Fibroblast of peridontal ligament (primary cell): ENCODE measurements at regions not wholly inside any gene's neighbourhood (a gene's known extent, or its start where the extent isn't known, plus 50 kb on each side); places are given as distances from the start of the nearest gene placed in this dataset.
A peak's percentile ranks its signal among the peaks of the same experiment; 100 is the strongest.

Experiments
- DNase-seq: peaks from one replicate; pipeline ENCODE4 v3.0.0-alpha.2; 2010; ENCODE audit errors: extremely low read depth

GRCh38 chr13:65057986-65058385 is 2172.2 kb downstream of the PCDH9 start:
- no peak for DNase-seq

- DNase-seq = no peak
These were observed 2175.9 kb downstream of the PCDH9 start for GRCh38 chr13:65054277-65054676.

GRCh38 chr13:65036999-65037398 is 2193.1 kb downstream of the PCDH9 start:
- no peak for DNase-seq

DNA sequence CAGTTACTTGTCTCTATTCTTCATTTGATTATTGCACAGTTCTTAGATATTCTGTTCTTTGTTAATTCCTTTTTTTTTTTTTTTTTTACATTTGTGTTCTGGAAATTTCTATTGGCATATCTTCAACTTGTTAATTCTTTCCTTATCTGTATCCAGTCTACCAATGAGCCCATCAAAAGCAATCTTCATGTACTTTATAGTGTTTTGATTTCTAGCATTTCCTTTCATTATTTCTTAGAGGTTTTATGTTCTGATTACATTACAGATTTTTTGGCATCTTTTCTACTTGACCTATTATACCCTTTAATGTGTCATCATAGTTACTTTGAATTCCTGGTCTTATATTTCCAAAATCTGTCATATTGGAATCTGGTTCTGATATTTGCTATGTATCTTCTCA is 2194.8 kb downstream of the PCDH9 start:
- no peak for DNase-seq

GRCh38 chr13:65034266-65034665 is 2195.9 kb downstream of the PCDH9 start:
- no peak for DNase-seq

- DNase-seq = no peak
These were observed 2197.3 kb downstream of the PCDH9 start for GRCh38 chr13:65032825-65033224.

DNA sequence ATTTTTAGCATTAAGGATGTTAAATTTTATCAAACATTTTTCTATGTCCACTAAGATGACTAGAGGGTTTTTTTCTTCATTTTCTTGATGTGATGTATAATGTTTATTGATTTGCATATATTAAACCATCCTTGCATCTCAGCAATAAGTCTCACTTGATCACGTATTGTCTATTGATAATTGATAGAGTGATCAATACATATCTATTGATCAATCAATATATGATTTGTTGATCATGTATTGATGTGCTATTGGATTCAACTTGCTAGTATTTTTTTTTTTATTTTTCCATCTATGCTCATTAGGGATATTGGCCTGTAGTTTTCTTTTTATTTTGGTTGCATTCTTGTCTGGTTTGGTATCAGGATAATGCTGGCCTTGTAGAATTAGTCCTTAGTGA is 2202.0 kb downstream of the PCDH9 start:
- no peak for DNase-seq

DNA sequence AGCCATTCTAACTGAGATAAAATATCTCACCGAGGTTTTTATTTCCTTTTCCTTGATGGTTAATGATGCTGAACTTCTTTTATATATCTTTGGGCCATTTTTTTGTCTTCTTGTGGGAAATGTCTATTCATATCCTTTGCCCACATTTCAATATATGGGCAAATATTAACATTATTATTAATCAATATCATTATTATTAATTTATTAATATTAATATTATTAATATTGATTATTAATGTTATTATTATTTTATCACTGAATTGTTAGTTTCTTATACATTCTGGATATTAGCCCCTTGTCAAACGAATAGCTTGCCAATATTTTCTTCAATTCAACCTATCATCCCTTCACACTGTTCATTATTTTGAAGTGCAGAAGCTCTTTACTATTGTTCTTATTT is 2203.6 kb downstream of the PCDH9 start:
- no peak for DNase-seq

DNA sequence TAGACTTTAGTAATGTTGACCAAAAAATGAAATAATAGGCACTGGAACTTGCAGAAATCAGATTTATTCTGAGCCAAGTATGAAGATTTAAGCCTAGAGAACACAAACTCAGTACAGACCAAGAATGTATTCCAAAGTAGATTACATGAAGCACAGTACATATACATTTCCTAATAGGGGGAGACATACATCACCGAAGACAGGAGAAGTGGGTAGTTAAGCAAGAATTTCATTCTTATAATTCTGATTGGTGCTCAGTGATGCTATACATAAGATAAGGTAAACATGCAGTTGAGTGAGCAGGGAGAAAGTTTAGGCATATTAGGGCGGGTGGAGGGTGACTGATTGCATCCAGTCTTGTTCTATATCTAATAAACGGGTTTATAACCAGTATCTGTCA is 2218.8 kb downstream of the PCDH9 start:
- no peak for DNase-seq

DNA sequence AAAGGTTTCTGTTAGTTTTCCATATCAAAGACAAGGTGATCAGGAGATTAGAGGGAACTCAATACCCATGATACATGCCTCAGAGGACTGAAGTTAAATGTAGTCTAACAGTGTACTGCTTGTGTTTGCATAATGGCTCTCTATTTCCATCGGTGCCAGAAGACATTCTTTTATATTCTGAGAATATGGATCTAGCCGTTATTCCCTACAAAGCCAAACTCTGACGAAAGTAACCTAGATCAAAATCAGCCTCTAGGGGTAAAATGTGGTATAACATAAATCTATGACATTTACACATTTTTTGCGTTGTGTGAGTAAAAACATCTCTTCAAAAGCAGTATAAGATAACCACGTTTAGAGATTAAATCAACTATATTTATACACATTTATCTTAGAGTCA is 2232.7 kb downstream of the PCDH9 start:
- no peak for DNase-seq

GRCh38 chr13:64993514-64994164 is 2236.5 kb downstream of the PCDH9 start:
- no peak for DNase-seq

DNA sequence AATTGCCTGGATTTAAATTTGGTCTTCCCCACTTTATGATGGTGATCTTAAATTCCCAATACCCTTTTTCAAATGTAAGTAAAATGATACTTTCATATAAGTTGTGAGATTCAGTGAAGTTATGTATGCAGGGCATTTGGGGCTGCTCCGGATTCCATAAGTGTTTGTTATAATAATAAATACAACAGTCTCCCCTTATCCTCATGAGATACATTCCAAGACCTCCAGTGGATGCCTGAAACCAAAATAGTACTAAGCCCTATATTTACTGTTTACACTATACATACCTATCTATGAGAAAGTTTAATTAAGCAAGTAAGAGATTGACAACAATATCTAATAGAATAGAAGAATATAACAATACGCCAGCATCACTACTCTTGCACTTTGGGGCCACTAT is 2237.8 kb downstream of the PCDH9 start:
- no peak for DNase-seq

DNA sequence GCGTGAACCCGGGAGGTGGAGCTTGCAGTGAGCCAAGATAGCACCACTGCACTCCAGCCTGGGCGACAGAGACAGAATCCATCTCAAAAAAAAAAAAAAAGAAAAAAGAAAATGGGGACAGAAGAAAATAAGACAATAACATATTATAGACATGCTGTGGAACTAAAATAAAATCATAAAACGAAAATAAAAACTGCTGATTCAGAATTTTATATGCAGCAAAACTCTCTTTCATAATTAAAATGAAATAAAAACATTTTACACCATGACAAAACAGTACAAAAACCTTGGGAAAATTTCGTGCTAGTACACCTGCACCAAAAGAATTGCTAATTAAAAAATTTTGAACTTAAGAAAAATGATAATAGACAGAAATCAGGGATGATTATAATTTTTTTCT is 2245.1 kb downstream of the PCDH9 start:
- no peak for DNase-seq

DNA sequence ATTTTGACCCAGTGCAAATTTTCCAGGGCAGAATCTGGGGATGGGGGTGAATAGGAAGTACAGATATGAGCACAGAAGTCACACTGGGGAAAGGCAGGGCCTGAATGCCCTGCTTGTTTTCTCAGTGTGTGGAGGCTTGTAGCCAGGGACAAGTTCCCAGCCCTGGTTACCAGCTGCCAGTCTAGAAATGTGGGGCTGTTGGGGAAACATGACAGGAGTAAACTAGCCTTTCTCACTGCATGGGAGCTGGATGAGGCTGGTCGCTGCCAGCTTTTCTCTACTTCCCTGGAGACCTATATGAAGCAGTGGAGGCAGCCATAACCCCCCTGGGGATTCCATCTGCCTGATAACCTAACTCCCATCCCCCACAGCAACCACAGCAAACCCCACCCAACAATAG is 2267.7 kb downstream of the PCDH9 start:
- no peak for DNase-seq

GRCh38 chr13:64959276-64959675 is 2270.9 kb downstream of the PCDH9 start:
- no peak for DNase-seq

DNA sequence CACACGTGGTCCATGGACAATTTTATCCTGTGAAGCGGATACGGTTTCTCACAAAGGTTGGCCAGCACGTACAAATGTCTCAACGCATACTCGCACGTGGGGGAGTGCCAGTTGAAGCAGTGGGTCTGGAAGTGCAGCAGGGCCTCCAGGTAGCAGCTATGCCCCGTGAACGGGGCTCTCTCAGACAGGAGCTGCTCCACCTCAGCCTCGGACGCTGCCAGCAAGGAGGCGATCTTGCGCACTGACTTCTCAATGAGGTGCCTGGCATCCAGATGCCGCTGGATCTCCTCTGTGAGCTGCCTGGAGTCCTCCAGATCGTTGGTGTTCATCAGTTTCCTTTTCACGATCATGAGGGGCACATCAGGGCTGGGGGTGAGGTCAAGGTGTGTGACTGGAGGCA is 2272.0 kb downstream of the PCDH9 start:
- no peak for DNase-seq

DNA sequence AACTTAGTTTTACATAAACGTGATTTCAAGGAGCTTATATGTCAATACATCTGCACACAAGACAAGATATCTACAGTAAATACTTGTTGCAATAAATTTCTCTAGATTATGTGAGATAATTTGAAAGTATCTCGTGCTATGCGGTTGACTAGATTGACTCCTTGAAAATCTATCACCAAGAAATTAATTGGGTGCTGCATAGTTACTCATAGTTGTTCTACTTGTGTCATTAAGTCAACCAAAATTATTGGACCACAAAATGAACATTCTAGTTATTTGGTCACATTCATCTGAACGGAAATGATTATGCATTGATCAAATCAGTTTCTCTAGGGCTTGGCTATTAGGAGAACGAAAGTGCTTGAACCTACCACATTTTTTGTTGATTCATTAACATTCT is 2291.5 kb downstream of the PCDH9 start:
- no peak for DNase-seq

DNA sequence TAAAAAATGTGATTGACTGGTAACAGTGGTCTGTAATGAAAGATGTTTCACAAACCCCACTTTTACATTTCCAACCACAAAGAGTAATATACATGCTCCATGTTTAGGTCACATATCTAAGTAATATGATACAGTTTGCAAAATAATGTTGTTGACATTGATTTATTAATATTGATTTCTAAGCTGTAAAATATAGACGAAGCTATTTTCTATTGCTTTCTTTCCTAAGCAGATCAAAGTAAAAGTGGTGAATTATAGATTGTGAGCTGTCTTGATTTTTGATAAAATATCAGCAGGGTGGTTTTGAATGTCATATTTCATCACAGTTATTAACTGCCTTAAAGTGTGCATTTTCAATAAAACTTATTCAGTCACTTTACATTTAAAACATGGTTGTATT is 2292.8 kb downstream of the PCDH9 start:
- no peak for DNase-seq

- DNase-seq = no peak
These were observed 2293.3 kb downstream of the PCDH9 start for GRCh38 chr13:64936879-64937278.

DNA sequence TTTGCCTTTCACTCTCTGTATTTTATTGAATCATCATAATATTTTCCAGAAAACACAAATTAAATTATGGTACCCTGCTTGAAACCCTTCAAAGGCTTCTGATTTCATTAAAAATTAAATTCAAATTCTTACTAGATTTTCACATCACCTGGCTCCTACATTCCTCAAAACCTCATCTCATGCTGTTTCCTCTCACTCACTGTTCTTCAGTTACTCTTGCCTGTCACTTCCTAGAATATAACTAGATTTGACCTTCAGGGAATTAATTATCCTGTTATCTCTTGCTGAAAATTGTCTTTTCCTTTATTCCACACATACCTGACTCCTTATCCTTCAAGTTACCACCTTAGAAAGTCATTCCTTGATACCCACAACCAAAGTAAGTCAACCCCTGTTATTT is 2294.7 kb downstream of the PCDH9 start:
- DNase-seq = no peak

GRCh38 chr13:64934569-64935362 is 2295.4 kb downstream of the PCDH9 start:
- DNase-seq = no peak

GRCh38 chr13:64930636-64931035 is 2299.5 kb downstream of the PCDH9 start:
- no peak for DNase-seq

DNA sequence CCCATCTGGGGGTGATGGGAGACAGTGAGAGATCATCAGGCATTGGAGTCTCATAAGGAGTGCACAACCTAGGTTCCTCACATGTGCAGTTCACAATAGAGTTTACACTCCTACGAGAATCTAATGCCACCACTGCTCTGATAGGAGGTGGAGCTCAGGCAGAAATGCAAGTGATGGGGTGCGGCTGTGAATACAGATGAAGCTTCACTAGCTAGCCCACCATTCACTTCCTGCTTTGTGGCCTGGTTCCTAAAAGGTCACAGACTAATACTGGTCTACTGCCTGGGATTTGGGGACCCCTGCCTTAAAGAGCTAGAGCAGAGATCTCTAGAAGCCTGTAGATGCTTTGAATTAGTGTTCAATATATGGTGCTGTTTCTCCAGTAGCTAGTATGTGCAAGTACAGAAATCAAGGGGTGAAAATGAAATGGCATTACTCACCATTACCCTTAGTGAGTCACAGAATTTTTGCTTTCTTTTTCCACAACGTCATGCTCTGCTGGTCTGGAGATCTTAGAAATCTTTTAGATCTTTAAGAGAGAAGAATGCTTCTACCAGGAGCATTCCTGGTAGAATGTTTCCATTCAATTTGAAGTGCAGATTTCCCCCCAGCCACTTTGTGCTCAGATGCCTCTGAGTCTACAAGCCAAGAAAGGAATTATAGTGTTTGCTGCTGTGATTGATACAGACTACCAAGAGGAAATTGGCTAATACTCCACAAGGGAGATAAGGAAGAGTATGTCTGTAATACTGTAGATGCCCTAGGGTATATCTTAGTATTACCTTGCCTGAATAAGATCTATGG is 2301.2 kb downstream of the PCDH9 start:
- peak; percentile 9 for DNase-seq
